ENCODE measurements at regions not wholly inside any gene's neighbourhood (a gene's known extent, or its start where the extent isn't known, plus 50 kb on each side); places are given as distances from the start of the nearest gene placed in this dataset.

DNA sequence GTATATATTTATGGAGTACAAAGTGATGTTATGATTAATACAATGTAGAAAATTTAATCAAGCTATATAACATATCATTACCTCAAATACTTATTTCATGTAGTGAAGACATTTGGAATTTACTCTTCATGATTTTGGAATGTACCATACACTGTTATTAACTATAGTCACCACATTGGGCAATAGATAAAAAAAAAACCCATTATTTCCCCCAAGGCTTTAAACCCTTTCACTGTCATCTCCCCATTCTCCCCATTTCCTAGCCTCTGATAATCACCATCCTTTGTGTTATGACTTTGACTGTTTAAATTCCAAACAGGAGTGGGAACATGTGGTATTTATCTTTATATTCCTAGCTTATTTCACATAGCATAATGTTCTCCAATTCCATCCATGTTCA, 2189.1 kb upstream of the AGA start:
- Histone ChIP-seq H3K4me3 (replicated peaks in 1 of 2; ENCODE audit: low read depth in 1 of 2, low read length in 2 of 2) (no peak overlapping the region), H3K4me2 (ENCODE audit: low read length) (no peak overlapping the region), H3K9me2 (ENCODE audit: insufficient read depth) (no peaks in the 10 kb centered on the region), H3K9me3 (ENCODE audit: control insufficient read depth in 1 of 2, insufficient read depth in 1 of 2, low read depth in 1 of 2, low read length in 2 of 2) (no peaks in the 10 kb centered on the region), H4K20me1 (ENCODE audit: insufficient read depth) (no peaks in the 10 kb centered on the region), H3K36me3 (ENCODE audit: control insufficient read depth in 1 of 2, insufficient read depth in 2 of 2, low read length in 2 of 2) (no peaks in the 10 kb centered on the region), H2AFZ (ENCODE audit: low read depth, low read length, poor library complexity, severe bottlenecking) (no peak overlapping the region), H3K79me2 (ENCODE audit: insufficient read depth, low read length) (no peaks in the 10 kb centered on the region), H3K4me1 (ENCODE audit: control insufficient read depth in 1 of 2, insufficient read depth in 2 of 2, low read length in 2 of 2) (no peaks in the 10 kb centered on the region), H3K9ac (ENCODE audit: low read length) (no peak overlapping the region), H3K27ac (ENCODE audit: low read depth, low read length) (no peak overlapping the region), H3K27me3 (ENCODE audit: insufficient read depth, low read length) (no peaks in the 10 kb centered on the region)
- POLR2A ChIA-PET = no interaction called here
- no peak for DNase-seq (ENCODE audit: low read depth, low spot score)
- intact Hi-C loops (cut with micrococcal nuclease) = no loop called here
- ATAC-seq = no peak
- RAD21 ChIA-PET (ENCODE audit: low non-redundant PET in 1 of 2, low total read pairs in 2 of 2, uncharacterized antibody in 2 of 2, unreplicated experiment in 2 of 2) = interaction anchor here in 1 of 2 experiments (0.8 kb wide), 1 partner anchor 12 kb away, joined by 3 read pairs; no protein-coding TSS in a partner anchor
- CTCF ChIA-PET = no interaction called here
- no TSS peak for BruUV-seq (replicated peaks)
- TF ChIP-seq POLR2A (IDR thresholded peaks at IDR 0.05; ENCODE audit: borderline replicate concordance, extremely low read depth, insufficient read depth, insufficient read length) (no peak), YY1 (IDR thresholded peaks at IDR 0.05; ENCODE audit: extremely low read depth, insufficient replicate concordance, low read depth, low read length) (no peak), ELF1 (IDR thresholded peaks at IDR 0.05; ENCODE audit: borderline replicate concordance, low read depth) (no peak), ZFX (IDR thresholded peaks at IDR 0.05) (no peak), EZH2phosphoT487 (IDR thresholded peaks at IDR 0.05; ENCODE audit: borderline replicate concordance) (no peak)
- TF ChIP-seq, protein P1, sequence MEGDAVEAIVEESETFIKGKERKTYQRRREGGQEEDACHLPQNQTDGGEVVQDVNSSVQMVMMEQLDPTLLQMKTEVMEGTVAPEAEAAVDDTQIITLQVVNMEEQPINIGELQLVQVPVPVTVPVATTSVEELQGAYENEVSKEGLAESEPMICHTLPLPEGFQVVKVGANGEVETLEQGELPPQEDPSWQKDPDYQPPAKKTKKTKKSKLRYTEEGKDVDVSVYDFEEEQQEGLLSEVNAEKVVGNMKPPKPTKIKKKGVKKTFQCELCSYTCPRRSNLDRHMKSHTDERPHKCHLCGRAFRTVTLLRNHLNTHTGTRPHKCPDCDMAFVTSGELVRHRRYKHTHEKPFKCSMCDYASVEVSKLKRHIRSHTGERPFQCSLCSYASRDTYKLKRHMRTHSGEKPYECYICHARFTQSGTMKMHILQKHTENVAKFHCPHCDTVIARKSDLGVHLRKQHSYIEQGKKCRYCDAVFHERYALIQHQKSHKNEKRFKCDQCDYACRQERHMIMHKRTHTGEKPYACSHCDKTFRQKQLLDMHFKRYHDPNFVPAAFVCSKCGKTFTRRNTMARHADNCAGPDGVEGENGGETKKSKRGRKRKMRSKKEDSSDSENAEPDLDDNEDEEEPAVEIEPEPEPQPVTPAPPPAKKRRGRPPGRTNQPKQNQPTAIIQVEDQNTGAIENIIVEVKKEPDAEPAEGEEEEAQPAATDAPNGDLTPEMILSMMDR (IDR thresholded peaks at IDR 0.05 in 2 of 3, conservative IDR thresholded peaks at IDR 0.05 in 1 of 3; ENCODE audit: borderline replicate concordance in 1 of 3, insufficient read depth in 1 of 3, low read depth in 2 of 3, low read length in 2 of 3) = no peak

DNA sequence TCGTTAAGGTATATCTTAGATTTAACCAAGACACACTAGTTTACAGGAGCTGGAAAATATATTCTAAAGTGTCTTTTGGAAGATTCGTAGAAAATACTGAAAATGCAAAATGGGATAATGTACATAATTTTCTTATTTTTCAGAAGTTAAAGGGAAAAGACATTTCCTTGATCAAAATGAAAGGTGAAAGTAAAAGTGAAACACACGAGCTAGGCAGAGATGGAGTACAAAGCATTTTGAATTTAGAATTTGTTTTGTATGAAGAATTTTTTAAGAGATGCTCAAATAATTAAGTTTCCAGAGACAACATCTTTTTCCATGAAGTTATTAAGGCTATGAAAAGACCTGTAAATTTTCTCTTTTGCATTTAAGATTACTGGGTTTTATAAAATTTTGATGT, 2192.6 kb upstream of the AGA start:
- BruUV-seq (replicated peaks) = no TSS peak
- intact Hi-C loops (cut with micrococcal nuclease) = no loop called here
- H2AFZ ChIP-seq (ENCODE audit: low read depth, low read length, poor library complexity, severe bottlenecking) = no peak overlapping the region
- no peaks in the 10 kb centered on the region for H3K9me3 ChIP-seq (ENCODE audit: control insufficient read depth in 1 of 2, insufficient read depth in 1 of 2, low read depth in 1 of 2, low read length in 2 of 2)
- no peak overlapping the region for H3K9ac ChIP-seq (ENCODE audit: low read length)
- no peaks in the 10 kb centered on the region for H4K20me1 ChIP-seq (ENCODE audit: insufficient read depth)
- RAD21 ChIA-PET (ENCODE audit: low non-redundant PET in 1 of 2, low total read pairs in 2 of 2, uncharacterized antibody in 2 of 2, unreplicated experiment in 2 of 2) = no interaction called here
- POLR2A ChIA-PET = no interaction called here
- no peak overlapping the region for H3K4me3 ChIP-seq (replicated peaks in 1 of 2; ENCODE audit: low read depth in 1 of 2, low read length in 2 of 2)
- H3K4me1 ChIP-seq (ENCODE audit: control insufficient read depth in 1 of 2, insufficient read depth in 2 of 2, low read length in 2 of 2) = no peaks in the 10 kb centered on the region
- H3K27me3 ChIP-seq (ENCODE audit: insufficient read depth, low read length) = no peaks in the 10 kb centered on the region
- CTCF ChIA-PET = no interaction called here
- H3K9me2 ChIP-seq (ENCODE audit: insufficient read depth) = no peaks in the 10 kb centered on the region
- H3K79me2 ChIP-seq (ENCODE audit: insufficient read depth, low read length) = no peaks in the 10 kb centered on the region
- ATAC-seq (no peak), DNase-seq (ENCODE audit: low read depth, low spot score) (no peak)
- H3K27ac ChIP-seq (ENCODE audit: low read depth, low read length) = no peak overlapping the region
- no peaks in the 10 kb centered on the region for H3K36me3 ChIP-seq (ENCODE audit: control insufficient read depth in 1 of 2, insufficient read depth in 2 of 2, low read length in 2 of 2)
- H3K4me2 ChIP-seq (ENCODE audit: low read length) = no peak overlapping the region
- TF ChIP-seq YY1 (IDR thresholded peaks at IDR 0.05; ENCODE audit: extremely low read depth, insufficient replicate concordance, low read depth, low read length) = no peak
- TF ChIP-seq ZNF274 (IDR thresholded peaks at IDR 0.05; ENCODE audit: low read depth, low read length) = no peak
- no peak for TF ChIP-seq SIN3A (IDR thresholded peaks at IDR 0.05; ENCODE audit: low read depth)
- TF ChIP-seq, protein P2, sequence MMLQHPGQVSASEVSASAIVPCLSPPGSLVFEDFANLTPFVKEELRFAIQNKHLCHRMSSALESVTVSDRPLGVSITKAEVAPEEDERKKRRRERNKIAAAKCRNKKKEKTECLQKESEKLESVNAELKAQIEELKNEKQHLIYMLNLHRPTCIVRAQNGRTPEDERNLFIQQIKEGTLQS (IDR thresholded peaks at IDR 0.05) = no peak
- no peak for TF ChIP-seq ZFX (IDR thresholded peaks at IDR 0.05)
- TF ChIP-seq TCF7L2 (IDR thresholded peaks at IDR 0.05; ENCODE audit: borderline replicate concordance, extremely low read depth, insufficient read depth, insufficient read length) = no peak
- TF ChIP-seq, protein P3, sequence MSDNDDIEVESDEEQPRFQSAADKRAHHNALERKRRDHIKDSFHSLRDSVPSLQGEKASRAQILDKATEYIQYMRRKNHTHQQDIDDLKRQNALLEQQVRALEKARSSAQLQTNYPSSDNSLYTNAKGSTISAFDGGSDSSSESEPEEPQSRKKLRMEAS (IDR thresholded peaks at IDR 0.05) = no peak
- no peak for TF ChIP-seq JUND (IDR thresholded peaks at IDR 0.05)
- TF ChIP-seq, protein P4, sequence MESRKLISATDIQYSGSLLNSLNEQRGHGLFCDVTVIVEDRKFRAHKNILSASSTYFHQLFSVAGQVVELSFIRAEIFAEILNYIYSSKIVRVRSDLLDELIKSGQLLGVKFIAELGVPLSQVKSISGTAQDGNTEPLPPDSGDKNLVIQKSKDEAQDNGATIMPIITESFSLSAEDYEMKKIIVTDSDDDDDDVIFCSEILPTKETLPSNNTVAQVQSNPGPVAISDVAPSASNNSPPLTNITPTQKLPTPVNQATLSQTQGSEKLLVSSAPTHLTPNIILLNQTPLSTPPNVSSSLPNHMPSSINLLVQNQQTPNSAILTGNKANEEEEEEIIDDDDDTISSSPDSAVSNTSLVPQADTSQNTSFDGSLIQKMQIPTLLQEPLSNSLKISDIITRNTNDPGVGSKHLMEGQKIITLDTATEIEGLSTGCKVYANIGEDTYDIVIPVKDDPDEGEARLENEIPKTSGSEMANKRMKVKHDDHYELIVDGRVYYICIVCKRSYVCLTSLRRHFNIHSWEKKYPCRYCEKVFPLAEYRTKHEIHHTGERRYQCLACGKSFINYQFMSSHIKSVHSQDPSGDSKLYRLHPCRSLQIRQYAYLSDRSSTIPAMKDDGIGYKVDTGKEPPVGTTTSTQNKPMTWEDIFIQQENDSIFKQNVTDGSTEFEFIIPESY (IDR thresholded peaks at IDR 0.05; ENCODE audit: extremely low read depth, insufficient replicate concordance, low read length) = no peak
- TF ChIP-seq RAD21 (IDR thresholded peaks at IDR 0.05; ENCODE audit: low read depth) = no peak

All from HCT116 (cell line).